GM12878 (cell line): ENCODE measurements at regions not wholly inside any gene's neighbourhood (a gene's known extent, or its start where the extent isn't known, plus 50 kb on each side); places are given as distances from the start of the nearest gene placed in this dataset.

ENCODE experiments used
- ATAC-seq: fragments of 200-7000 bp; cut with Tn5 transposase; 3 replicates; pipeline ENCODE4 v1.9.1; 2020; ENCODE audit warnings: mild to moderate bottlenecking, moderate library complexity
- BruUV-seq: library from RNA; stranded (reverse); fragments of 400-500 nt; replicated peaks from 2 replicates; lab custom pipeline; 2021; lab: Mats Ljungman, UMichigan
- CTCF ChIA-PET: fragments of 300-600 bp; sonication (Branson Sonifier 250); formaldehyde crosslinking; extraction: SDS; loops from one replicate; lab custom pipeline; 2021; ENCODE audit warnings: inconsistent platforms; lab: Yijun Ruan, JAX
- POLR2A ChIA-PET: fragments of 350-600 bp; formaldehyde crosslinking; extraction: SDS; loops from one replicate; lab custom pipeline; 2021; ENCODE audit warnings: inconsistent platforms; lab: Charles Lee
- RAD21 ChIA-PET: fragments of 300-600 bp; sonication (Branson Sonifier 250); formaldehyde crosslinking; loops from one replicate; lab custom pipeline; 2023; ENCODE audit warnings: antibody characterized with exemption; ENCODE audit not compliant: unreplicated experiment; lab: Charles Lee
- SMC1A ChIA-PET: fragments of 300-600 bp; sonication (Branson Sonifier 250); formaldehyde crosslinking; loops from one replicate; lab custom pipeline; 2023; ENCODE audit not compliant: unreplicated experiment, uncharacterized antibody; lab: Charles Lee
- DNase-seq: peaks from one replicate; pipeline ENCODE4 v3.0.0-alpha.2; 2011; ENCODE audit warnings: low read depth, low spot score
- FAIRE-seq: peaks from 3 replicates; lab custom pipeline; 2011; peaks lifted over from hg19 to GRCh38; lab: Jason Lieb, UNC
- H2AFZ ChIP-seq: 2 replicates; pipeline ENCODE4 v1.6.0; 2011; ENCODE audit warnings: low read depth, low read length, control low read depth; ENCODE audit not compliant: control insufficient read depth
- H3K27ac ChIP-seq: 2 replicates; pipeline ENCODE4 v1.5.1; 2011; ENCODE audit warnings: control low read depth; ENCODE audit not compliant: control insufficient read depth, insufficient read depth
- H3K27me3 ChIP-seq, 2 experiments: replicated peaks in 1 of 2; 2 replicates each; pipeline versions ENCODE4 v1.6.0 to v1.6.1; 2011; ENCODE audit warnings: low read length in 1 of 2; ENCODE audit not compliant: control insufficient read depth in 2 of 2, insufficient read depth in 2 of 2
- H3K36me3 ChIP-seq, 2 experiments: 2 replicates each; pipeline ENCODE4 v1.5.1; 2011; ENCODE audit warnings: low read length in 1 of 2; ENCODE audit not compliant: control insufficient read depth in 2 of 2, insufficient read depth in 2 of 2
- H3K4me1 ChIP-seq: 2 replicates; pipeline ENCODE4 v1.6.1; 2011; ENCODE audit warnings: mild to moderate bottlenecking, low read length, moderate library complexity, mixed read lengths; ENCODE audit not compliant: control insufficient read depth, insufficient read depth
- H3K4me2 ChIP-seq: 2 replicates; pipeline ENCODE4 v1.6.0; 2011; ENCODE audit warnings: control low read depth; ENCODE audit not compliant: control insufficient read depth, insufficient read depth
- H3K4me3 ChIP-seq: fragments of 200-600 bp; sonication (generic); 2 replicates; pipeline ENCODE4 v1.5.1; 2016
- H3K79me2 ChIP-seq: 2 replicates; pipeline ENCODE4 v1.6.0; 2011; ENCODE audit warnings: low read length; ENCODE audit not compliant: control insufficient read depth, insufficient read depth
- H3K9ac ChIP-seq: 2 replicates; pipeline ENCODE4 v1.8.0; 2011; ENCODE audit warnings: low read length, control low read depth, mixed read lengths; ENCODE audit not compliant: control insufficient read depth, insufficient read depth
- H3K9me3 ChIP-seq: replicated peaks from 3 replicates; pipeline ENCODE4 v1.5.1; 2011; ENCODE audit warnings: mild to moderate bottlenecking, low read length; ENCODE audit not compliant: control insufficient read depth, insufficient read depth
- H4K20me1 ChIP-seq: 2 replicates; pipeline ENCODE4 v1.6.0; 2011; ENCODE audit not compliant: control insufficient read depth, insufficient read depth
- CHD1 ChIP-seq: IDR thresholded peaks from 2 replicates; pipeline ENCODE4 v1.6.1; 2012; ENCODE audit warnings: low read depth, low read length, improper control_type of control experiment
- DPF2 ChIP-seq: fragments of 450-650 bp; IDR thresholded peaks from 2 replicates; pipeline ENCODE4 v1.6.1; 2017; ENCODE audit warnings: mild to moderate bottlenecking
- EED ChIP-seq: sonication (generic); IDR thresholded peaks from 2 replicates; pipeline ENCODE4 v1.6.1; 2016; ENCODE audit warnings: antibody characterized with exemption, low read depth
- EGR1 ChIP-seq, 2 experiments: IDR thresholded peaks; 1 replicate in 1 of 2; 2 replicates in 1 of 2; pipeline ENCODE4 v1.6.1; 2011 to 2012; ENCODE audit warnings: low read depth in 2 of 2, low read length in 2 of 2, borderline replicate concordance in 1 of 2, mild to moderate bottlenecking in 1 of 2, moderate library complexity in 1 of 2
- HCFC1 ChIP-seq: fragments of 150-350 bp; IDR thresholded peaks from 2 replicates; pipeline ENCODE4 v1.6.1; 2014; ENCODE audit warnings: low read length
- HDAC6 ChIP-seq: fragments of 200-600 bp; sonication (generic); IDR thresholded peaks from one replicate; pipeline ENCODE4 v1.8.0; 2017; ENCODE audit warnings: antibody characterized with exemption; ENCODE audit not compliant: unreplicated experiment
- JUNB ChIP-seq: IDR thresholded peaks from 2 replicates; pipeline ENCODE4 v1.6.1; 2016; ENCODE audit warnings: antibody characterized with exemption, mild to moderate bottlenecking
- KLF5 ChIP-seq: fragments of 450-650 bp; IDR thresholded peaks from 2 replicates; pipeline ENCODE4 v1.6.1; 2014; ENCODE audit warnings: mild to moderate bottlenecking; ENCODE audit not compliant: partially characterized antibody
- LARP7 ChIP-seq: fragments of 450-650 bp; IDR thresholded peaks from 2 replicates; pipeline ENCODE4 v1.6.1; 2017; ENCODE audit warnings: mild to moderate bottlenecking
- POLR2A ChIP-seq: IDR thresholded peaks from 2 replicates; pipeline ENCODE4 v1.6.1; 2011; ENCODE audit warnings: low read depth, mild to moderate bottlenecking, low read length
- RAD51 ChIP-seq: fragments of 450-650 bp; IDR thresholded peaks from 2 replicates; pipeline ENCODE4 v1.6.1; 2016; ENCODE audit warnings: moderate library complexity, mild to moderate bottlenecking, inconsistent platforms
- RB1 ChIP-seq: fragments of 450-650 bp; formaldehyde crosslinking; IDR thresholded peaks from 2 replicates; pipeline ENCODE4 v1.6.1; 2017; ENCODE audit warnings: mild to moderate bottlenecking, borderline replicate concordance
- SIN3A ChIP-seq: IDR thresholded peaks from 2 replicates; pipeline ENCODE4 v1.6.1; 2012; ENCODE audit warnings: low read depth, low read length, improper control_type of control experiment
- STAT3 ChIP-seq: IDR thresholded peaks from 2 replicates; pipeline ENCODE4 v1.6.1; 2011; ENCODE audit warnings: low read depth, low read length, improper control_type of control experiment
- YBX1 ChIP-seq: fragments of 450-650 bp; IDR thresholded peaks from 2 replicates; pipeline ENCODE4 v1.6.1; 2016; ENCODE audit warnings: antibody characterized with exemption
- ZNF207 ChIP-seq: fragments of 450-650 bp; IDR thresholded peaks from 2 replicates; pipeline ENCODE4 v1.6.1; 2014; ENCODE audit warnings: antibody characterized with exemption, mild to moderate bottlenecking, borderline replicate concordance
- ZNF24 ChIP-seq: fragments of 450-650 bp; IDR thresholded peaks from 2 replicates; pipeline ENCODE4 v1.6.1; 2017; ENCODE audit warnings: antibody characterized with exemption, mild to moderate bottlenecking
- ZSCAN29 ChIP-seq: fragments of 450-650 bp; IDR thresholded peaks from 2 replicates; pipeline ENCODE4 v1.6.1; 2017; ENCODE audit warnings: mild to moderate bottlenecking, moderate library complexity
- WGBS: methylation state at CpG from one replicate; pipeline ENCODE4 v1.1.6; 2016; ENCODE audit warnings: low lambda C conversion rate; ENCODE audit not compliant: insufficient replicate concordance, insufficient coverage; ENCODE audit errors: missing lambda C conversion rate; 5-methylcytosine and 5-hydroxymethylcytosine counted together
- in situ Hi-C: fragments of 300-500 bp; cut with MboI; formaldehyde crosslinking; loops from 9 replicates; pipeline ENCODE4 v1.14.3; 2018; ENCODE audit warnings: mixed read lengths
- intact Hi-C: fragments of 100-400 bp; cut with micrococcal nuclease; formaldehyde crosslinking; loops from one replicate; pipeline ENCODE4 v1.14.2; 2022; ENCODE audit not compliant: unreplicated experiment
- TF ChIP-seq, protein P1 (sequence below): fragments of 450-650 bp; IDR thresholded peaks from 2 replicates; pipeline ENCODE4 v1.6.1; 2017; ENCODE audit warnings: mild to moderate bottlenecking
- TF ChIP-seq, protein P2 (sequence below): fragments of 450-650 bp; IDR thresholded peaks from 2 replicates; pipeline ENCODE4 v1.6.1; 2017; ENCODE audit warnings: low read depth, mild to moderate bottlenecking, moderate library complexity
- TF ChIP-seq, protein P3 (sequence below): fragments of 450-650 bp; IDR thresholded peaks from 2 replicates; pipeline ENCODE4 v1.6.1; 2016; ENCODE audit warnings: mild to moderate bottlenecking
- TF ChIP-seq, protein P4 (sequence below): IDR thresholded peaks from 2 replicates; pipeline ENCODE4 v1.6.1; 2011; ENCODE audit warnings: borderline replicate concordance, low read depth, mild to moderate bottlenecking, moderate library complexity, mixed read lengths, low read length; ENCODE audit not compliant: insufficient read depth; ENCODE audit errors: extremely low read length

DNA sequence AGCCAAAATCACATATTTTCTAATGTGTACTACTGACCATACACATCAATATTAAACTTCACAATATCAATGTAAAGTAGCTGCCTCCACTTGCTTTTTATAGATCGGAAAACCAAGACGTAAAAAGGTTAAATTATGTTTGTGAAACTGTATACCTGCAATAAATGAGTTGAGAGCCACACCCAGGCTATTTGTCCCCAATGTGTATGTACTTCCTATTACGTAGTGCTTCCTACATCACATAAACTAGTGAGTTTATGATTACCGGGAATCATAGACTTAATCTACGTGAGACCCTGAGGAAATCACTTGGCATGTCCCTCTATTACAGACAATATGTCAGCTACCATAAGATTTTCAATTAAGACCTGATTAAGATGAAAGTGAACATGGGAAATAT, 903.4 kb downstream of the RAB28 start (continued):
- TF ChIP-seq ZNF24 (no peak), ZSCAN29 (no peak), ZNF207 (no peak), KLF5 (no peak), HDAC6 (no peak), EED (no peak), CHD1 (no peak), SIN3A (no peak)
- TF ChIP-seq, protein P1, sequence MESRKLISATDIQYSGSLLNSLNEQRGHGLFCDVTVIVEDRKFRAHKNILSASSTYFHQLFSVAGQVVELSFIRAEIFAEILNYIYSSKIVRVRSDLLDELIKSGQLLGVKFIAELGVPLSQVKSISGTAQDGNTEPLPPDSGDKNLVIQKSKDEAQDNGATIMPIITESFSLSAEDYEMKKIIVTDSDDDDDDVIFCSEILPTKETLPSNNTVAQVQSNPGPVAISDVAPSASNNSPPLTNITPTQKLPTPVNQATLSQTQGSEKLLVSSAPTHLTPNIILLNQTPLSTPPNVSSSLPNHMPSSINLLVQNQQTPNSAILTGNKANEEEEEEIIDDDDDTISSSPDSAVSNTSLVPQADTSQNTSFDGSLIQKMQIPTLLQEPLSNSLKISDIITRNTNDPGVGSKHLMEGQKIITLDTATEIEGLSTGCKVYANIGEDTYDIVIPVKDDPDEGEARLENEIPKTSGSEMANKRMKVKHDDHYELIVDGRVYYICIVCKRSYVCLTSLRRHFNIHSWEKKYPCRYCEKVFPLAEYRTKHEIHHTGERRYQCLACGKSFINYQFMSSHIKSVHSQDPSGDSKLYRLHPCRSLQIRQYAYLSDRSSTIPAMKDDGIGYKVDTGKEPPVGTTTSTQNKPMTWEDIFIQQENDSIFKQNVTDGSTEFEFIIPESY: no peak
- TF ChIP-seq, protein P2, sequence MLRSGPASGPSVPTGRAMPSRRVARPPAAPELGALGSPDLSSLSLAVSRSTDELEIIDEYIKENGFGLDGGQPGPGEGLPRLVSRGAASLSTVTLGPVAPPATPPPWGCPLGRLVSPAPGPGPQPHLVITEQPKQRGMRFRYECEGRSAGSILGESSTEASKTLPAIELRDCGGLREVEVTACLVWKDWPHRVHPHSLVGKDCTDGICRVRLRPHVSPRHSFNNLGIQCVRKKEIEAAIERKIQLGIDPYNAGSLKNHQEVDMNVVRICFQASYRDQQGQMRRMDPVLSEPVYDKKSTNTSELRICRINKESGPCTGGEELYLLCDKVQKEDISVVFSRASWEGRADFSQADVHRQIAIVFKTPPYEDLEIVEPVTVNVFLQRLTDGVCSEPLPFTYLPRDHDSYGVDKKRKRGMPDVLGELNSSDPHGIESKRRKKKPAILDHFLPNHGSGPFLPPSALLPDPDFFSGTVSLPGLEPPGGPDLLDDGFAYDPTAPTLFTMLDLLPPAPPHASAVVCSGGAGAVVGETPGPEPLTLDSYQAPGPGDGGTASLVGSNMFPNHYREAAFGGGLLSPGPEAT: no peak
- TF ChIP-seq, all 136 proteins: peak for 0

DNA sequence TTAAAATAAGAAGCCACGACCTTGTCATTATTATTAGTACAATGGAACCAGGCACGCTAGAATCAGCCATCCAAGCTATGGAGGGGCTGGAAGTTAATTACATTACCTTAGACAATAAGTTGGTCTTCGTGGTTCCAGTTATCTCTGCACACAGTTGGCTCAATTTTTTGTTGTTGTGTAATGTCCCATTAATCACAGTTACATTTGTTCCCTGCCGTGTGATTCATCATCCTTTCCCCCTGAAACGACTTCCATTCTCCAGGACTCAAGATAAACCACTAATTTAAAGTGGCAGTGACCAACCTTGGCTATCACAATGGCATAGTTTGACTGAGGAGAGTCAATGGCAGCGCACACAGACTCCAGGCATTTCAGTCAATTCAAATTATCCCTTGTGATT, 905.0 kb downstream of the RAB28 start:
- BruUV-seq: no TSS peak
- Histone ChIP-seq H3K79me2 (no peaks in the 10 kb centered on the region), H3K9ac (no peak overlapping the region), H3K4me3 (no peak overlapping the region), H4K20me1 (no peaks in the 10 kb centered on the region), H3K9me3 (no peaks in the 10 kb centered on the region), H3K36me3 (no peaks in the 10 kb centered on the region), H3K4me1 (no peaks in the 10 kb centered on the region), H3K27me3 (no peaks in the 10 kb centered on the region), H2AFZ (no peak overlapping the region), H3K4me2 (no peak overlapping the region), H3K27ac (no peak overlapping the region)
- in situ Hi-C loops: no loop called here
- no peak for DNase-seq
- SMC1A ChIA-PET: interaction anchor here (1.2 kb wide), 1 partner anchor 15 kb away, joined by 3 read pairs; no protein-coding TSS in a partner anchor
- no peak for ATAC-seq
- no peak for FAIRE-seq
- 5% methylated on average over 6 of the region's 6 CpGs for WGBS
- POLR2A ChIA-PET: no interaction called here
- CTCF ChIA-PET: no interaction called here
- intact Hi-C loops: no loop called here
- RAD21 ChIA-PET: no interaction called here
- TF ChIP-seq RB1: no peak
- TF ChIP-seq YBX1: no peak
- no peak for TF ChIP-seq LARP7
- no peak for TF ChIP-seq POLR2A
- TF ChIP-seq STAT3: no peak
- no peak for TF ChIP-seq RAD51
- TF ChIP-seq, protein P3, sequence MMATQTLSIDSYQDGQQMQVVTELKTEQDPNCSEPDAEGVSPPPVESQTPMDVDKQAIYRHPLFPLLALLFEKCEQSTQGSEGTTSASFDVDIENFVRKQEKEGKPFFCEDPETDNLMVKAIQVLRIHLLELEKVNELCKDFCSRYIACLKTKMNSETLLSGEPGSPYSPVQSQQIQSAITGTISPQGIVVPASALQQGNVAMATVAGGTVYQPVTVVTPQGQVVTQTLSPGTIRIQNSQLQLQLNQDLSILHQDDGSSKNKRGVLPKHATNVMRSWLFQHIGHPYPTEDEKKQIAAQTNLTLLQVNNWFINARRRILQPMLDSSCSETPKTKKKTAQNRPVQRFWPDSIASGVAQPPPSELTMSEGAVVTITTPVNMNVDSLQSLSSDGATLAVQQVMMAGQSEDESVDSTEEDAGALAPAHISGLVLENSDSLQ: no peak
- TF ChIP-seq HCFC1: no peak
- no peak for TF ChIP-seq DPF2
- TF ChIP-seq JUNB: no peak
- no peak for TF ChIP-seq EGR1 (IDR thresholded peaks at IDR 0.05; ENCODE audit: borderline replicate concordance in 1 of 2, low read depth in 2 of 2, low read length in 2 of 2)
- TF ChIP-seq, protein P4, sequence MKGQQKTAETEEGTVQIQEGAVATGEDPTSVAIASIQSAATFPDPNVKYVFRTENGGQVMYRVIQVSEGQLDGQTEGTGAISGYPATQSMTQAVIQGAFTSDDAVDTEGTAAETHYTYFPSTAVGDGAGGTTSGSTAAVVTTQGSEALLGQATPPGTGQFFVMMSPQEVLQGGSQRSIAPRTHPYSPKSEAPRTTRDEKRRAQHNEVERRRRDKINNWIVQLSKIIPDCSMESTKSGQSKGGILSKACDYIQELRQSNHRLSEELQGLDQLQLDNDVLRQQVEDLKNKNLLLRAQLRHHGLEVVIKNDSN: no peak
